ENCODE measurements at regions not wholly inside any gene's neighbourhood (a gene's known extent, or its start where the extent isn't known, plus 50 kb on each side); places are given as distances from the start of the nearest gene placed in this dataset.
"Not testable (repeated sequence)": the region's sequence is repeated elsewhere in the genome, so short reads cannot be mapped to it uniquely, and the experiment has no call there.

GRCh38 chr17:31761836-31762510, 97.1 kb downstream of the COPRS start:
- H3K9me3 Mint-ChIP-seq; H3K4me1 Mint-ChIP-seq (ENCODE audit: low read depth); DNase-seq; H3K36me3 Mint-ChIP-seq (ENCODE audit: low read depth); H3K4me3 Mint-ChIP-seq; H3K27ac Mint-ChIP-seq: not testable (repeated sequence)
- peaks cover 33% of the 10 kb centered on the region for H3K27me3 Mint-ChIP-seq

DNA sequence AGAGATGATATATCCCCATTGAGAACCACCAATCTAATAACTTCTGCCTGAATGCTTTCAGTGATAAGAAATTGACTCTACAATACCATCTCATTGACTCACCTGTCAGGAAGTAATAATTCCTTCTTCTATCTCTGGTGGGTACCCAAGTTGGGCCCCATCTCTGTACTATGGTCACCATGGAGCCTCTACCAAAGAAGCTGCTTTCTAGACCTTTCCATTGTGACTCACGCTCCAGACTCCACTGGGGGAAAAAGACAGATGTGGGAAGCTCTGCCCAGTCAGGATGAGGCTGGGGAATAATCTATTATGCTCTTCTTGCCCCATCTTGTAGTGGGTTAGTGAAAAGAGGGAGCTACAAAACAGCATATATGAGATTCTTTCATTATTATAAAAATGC, 100.4 kb downstream of the COPRS start:
- Mint-ChIP-seq H3K27ac (no peak overlapping the region), H3K36me3 (ENCODE audit: low read depth) (no peaks in the 10 kb centered on the region), H3K27me3 (peaks cover 33% of the 10 kb centered on the region), H3K4me3 (no peak overlapping the region), H3K4me1 (ENCODE audit: low read depth) (no peaks in the 10 kb centered on the region), H3K9me3 (no peaks in the 10 kb centered on the region)
- DNase-seq: no peak

GRCh38 chr17:31757097-31757496, 101.9 kb downstream of the COPRS start:
- H3K36me3 Mint-ChIP-seq (ENCODE audit: low read depth): no peaks in the 10 kb centered on the region
- no peaks in the 10 kb centered on the region for H3K4me1 Mint-ChIP-seq (ENCODE audit: low read depth)
- no peak overlapping the region for H3K27ac Mint-ChIP-seq
- DNase-seq: no peak
- H3K9me3 Mint-ChIP-seq: no peaks in the 10 kb centered on the region
- no peak overlapping the region for H3K4me3 Mint-ChIP-seq
- peaks cover 21% of the 10 kb centered on the region for H3K27me3 Mint-ChIP-seq

GRCh38 chr17:31754239-31754945, 104.7 kb downstream of the COPRS start:
- Mint-ChIP-seq H3K4me3 (no peak overlapping the region), H3K4me1 (ENCODE audit: low read depth) (no peaks in the 10 kb centered on the region), H3K27ac (no peak overlapping the region), H3K9me3 (no peaks in the 10 kb centered on the region), H3K27me3 (peaks cover 6% of the 10 kb centered on the region), H3K36me3 (ENCODE audit: low read depth) (no peaks in the 10 kb centered on the region)
- no peak for DNase-seq

DNA sequence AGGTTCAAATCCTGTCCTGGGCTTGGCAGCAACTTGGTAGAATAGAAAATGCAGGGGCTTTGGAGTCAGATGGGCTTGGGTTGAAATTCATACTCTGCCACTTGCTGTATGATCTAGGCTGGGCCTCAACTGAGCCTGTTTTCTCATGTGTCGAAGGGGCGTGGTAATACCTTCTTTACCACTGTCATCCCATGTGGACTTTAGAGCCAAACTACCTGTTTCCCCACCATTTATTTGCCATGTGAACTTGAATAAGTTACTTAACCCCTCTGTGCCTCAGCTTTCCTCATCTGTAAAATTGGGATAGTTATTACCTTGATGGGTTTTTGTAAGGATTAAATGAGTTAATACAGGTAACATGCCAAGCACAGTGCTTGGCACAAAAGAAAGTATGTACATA, 106.0 kb downstream of the COPRS start:
- Mint-ChIP-seq H3K36me3 (ENCODE audit: low read depth) (no peaks in the 10 kb centered on the region), H3K27me3 (peaks cover 3% of the 10 kb centered on the region), H3K27ac (no peak overlapping the region), H3K9me3 (no peaks in the 10 kb centered on the region), H3K4me1 (ENCODE audit: low read depth) (no peaks in the 10 kb centered on the region), H3K4me3 (no peak overlapping the region)
- no peak for DNase-seq

- Mint-ChIP-seq H3K9me3 (no peaks in the 10 kb centered on the region), H3K27me3 (peaks cover 3% of the 10 kb centered on the region), H3K4me1 (ENCODE audit: low read depth) (no peaks in the 10 kb centered on the region), H3K4me3 (no peak overlapping the region), H3K36me3 (ENCODE audit: low read depth) (no peaks in the 10 kb centered on the region), H3K27ac (no peak overlapping the region)
- no peak for DNase-seq
These were observed 106.5 kb downstream of the COPRS start for GRCh38 chr17:31752584-31752983.

GRCh38 chr17:31750578-31750977, 108.5 kb downstream of the COPRS start:
- Mint-ChIP-seq H3K4me3 (no peak overlapping the region), H3K4me1 (ENCODE audit: low read depth) (no peaks in the 10 kb centered on the region), H3K36me3 (ENCODE audit: low read depth) (no peaks in the 10 kb centered on the region), H3K27ac (no peak overlapping the region), H3K9me3 (no peaks in the 10 kb centered on the region), H3K27me3 (peaks cover 6% of the 10 kb centered on the region)
- no peak for DNase-seq

- Mint-ChIP-seq H3K4me1 (ENCODE audit: low read depth) (no peaks in the 10 kb centered on the region), H3K27ac (no peak overlapping the region), H3K27me3 (peaks cover 17% of the 10 kb centered on the region), H3K36me3 (ENCODE audit: low read depth) (no peaks in the 10 kb centered on the region), H3K9me3 (no peaks in the 10 kb centered on the region), H3K4me3 (no peak overlapping the region)
- no peak for DNase-seq
These were observed 110.2 kb downstream of the COPRS start for GRCh38 chr17:31748881-31749280.

- peaks cover 31% of the 10 kb centered on the region for H3K27me3 Mint-ChIP-seq
These were observed 112.1 kb downstream of the COPRS start for GRCh38 chr17:31746884-31747495.

DNA sequence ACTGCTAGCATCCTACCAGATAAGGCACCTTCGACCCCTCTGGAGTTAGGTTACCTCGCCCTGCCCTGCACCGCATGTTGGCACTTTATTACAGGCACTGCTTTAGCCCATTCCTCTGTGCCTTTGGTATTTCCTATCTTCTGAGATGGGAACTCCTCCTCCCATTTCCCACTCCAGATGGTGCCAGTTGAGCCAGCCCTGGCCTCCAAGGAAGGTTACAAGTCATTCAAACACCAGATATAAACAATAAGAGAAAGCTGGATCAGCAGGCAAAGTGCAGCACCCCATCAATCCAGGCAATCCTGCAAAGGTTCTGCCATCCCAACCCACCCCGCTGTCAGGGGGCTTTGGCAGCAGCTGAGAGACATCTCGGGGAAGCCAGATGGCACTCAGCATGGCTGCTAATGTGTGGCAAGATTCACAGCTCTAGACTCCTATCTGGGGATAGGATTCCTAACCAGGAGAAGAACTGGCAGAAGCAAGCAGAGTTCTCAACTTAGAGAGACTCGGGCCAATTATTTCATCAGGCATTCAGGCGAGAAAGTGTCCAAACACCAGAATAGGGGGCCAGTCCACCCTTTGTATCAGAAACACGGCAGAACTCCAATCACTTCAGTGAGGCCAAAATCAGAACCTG, 113.0 kb downstream of the COPRS start:
- no peaks in the 10 kb centered on the region for H3K4me1 Mint-ChIP-seq (ENCODE audit: low read depth)
- H3K27me3 Mint-ChIP-seq: peaks cover 34% of the 10 kb centered on the region
- H3K36me3 Mint-ChIP-seq (ENCODE audit: low read depth): no peaks in the 10 kb centered on the region
- no peaks in the 10 kb centered on the region for H3K9me3 Mint-ChIP-seq
- no peak for DNase-seq
- no peak overlapping the region for H3K4me3 Mint-ChIP-seq
- H3K27ac Mint-ChIP-seq: no peak overlapping the region

More at GRCh38 chr17:31746884-31747495, 112.1 kb downstream of the COPRS start:
- Mint-ChIP-seq H3K4me1 (ENCODE audit: low read depth) (no peaks in the 10 kb centered on the region), H3K36me3 (ENCODE audit: low read depth) (no peaks in the 10 kb centered on the region), H3K4me3 (no peak overlapping the region), H3K27ac (no peak overlapping the region), H3K9me3 (no peaks in the 10 kb centered on the region)
- no peak for DNase-seq

DNA sequence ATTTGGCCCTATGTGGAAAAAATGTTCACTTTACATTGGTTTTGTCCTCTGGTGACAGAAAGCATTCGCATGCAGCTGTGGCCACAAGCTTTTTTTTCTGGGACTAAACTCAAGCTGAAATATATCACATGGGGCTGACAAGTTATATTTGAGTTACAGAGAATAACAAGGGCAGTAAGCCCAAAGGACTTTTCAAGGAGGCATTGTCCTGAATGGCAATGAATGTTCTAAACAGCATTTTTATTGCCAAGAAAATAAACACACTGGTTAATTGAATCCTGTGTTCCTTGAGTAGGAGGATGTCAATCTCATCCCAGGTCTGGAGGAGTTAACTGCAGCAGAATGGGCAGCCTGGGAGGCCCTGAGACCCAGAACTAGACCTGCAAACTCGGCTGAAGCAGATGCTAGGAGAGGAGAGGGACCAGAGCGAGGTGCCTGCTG, 114.5 kb downstream of the COPRS start:
- H3K27me3 Mint-ChIP-seq: peaks cover 43% of the 10 kb centered on the region
- no peaks in the 10 kb centered on the region for H3K4me1 Mint-ChIP-seq (ENCODE audit: low read depth)
- no peaks in the 10 kb centered on the region for H3K36me3 Mint-ChIP-seq (ENCODE audit: low read depth)
- H3K27ac Mint-ChIP-seq: no peak overlapping the region
- H3K4me3 Mint-ChIP-seq: no peak overlapping the region
- no peaks in the 10 kb centered on the region for H3K9me3 Mint-ChIP-seq
- DNase-seq: no peak

- peaks cover 43% of the 10 kb centered on the region for H3K27me3 Mint-ChIP-seq
- H3K4me3 Mint-ChIP-seq: no peak overlapping the region
- H3K36me3 Mint-ChIP-seq (ENCODE audit: low read depth): no peaks in the 10 kb centered on the region
- no peak overlapping the region for H3K27ac Mint-ChIP-seq
- no peak for DNase-seq
- no peaks in the 10 kb centered on the region for H3K4me1 Mint-ChIP-seq (ENCODE audit: low read depth)
- no peaks in the 10 kb centered on the region for H3K9me3 Mint-ChIP-seq
These were observed 115.2 kb downstream of the COPRS start for GRCh38 chr17:31743797-31744196.

GRCh38 chr17:31741371-31741770, 117.7 kb downstream of the COPRS start:
- no peaks in the 10 kb centered on the region for H3K36me3 Mint-ChIP-seq (ENCODE audit: low read depth)
- H3K9me3 Mint-ChIP-seq: no peaks in the 10 kb centered on the region
- H3K27ac Mint-ChIP-seq: no peak overlapping the region
- no peaks in the 10 kb centered on the region for H3K4me1 Mint-ChIP-seq (ENCODE audit: low read depth)
- H3K4me3 Mint-ChIP-seq: no peak overlapping the region
- no peak for DNase-seq
- H3K27me3 Mint-ChIP-seq: peaks cover 50% of the 10 kb centered on the region

DNA sequence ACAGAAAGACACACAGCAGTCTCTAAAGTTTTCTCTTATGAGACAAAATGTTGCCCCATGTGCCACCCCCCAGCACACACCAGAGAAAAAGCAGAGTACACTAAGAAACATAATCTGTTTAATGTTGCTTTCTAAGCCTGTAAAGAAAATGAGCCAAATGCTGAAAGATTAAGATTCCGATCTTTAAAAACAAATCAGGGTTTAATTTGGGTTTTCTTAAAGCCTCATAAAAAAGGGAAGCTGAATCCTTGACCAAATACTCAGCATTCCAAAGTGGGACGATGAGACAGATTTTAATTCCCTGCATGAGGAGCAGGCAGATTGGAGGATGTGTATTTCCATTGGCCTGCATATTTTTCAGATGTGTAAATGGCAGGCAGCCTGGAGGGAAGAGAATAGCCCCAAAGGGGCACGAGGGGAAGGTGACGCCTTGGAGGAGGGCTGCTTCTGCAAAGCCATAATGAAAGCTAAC, 118.4 kb downstream of the COPRS start:
- H3K4me1 Mint-ChIP-seq (ENCODE audit: low read depth): no peaks in the 10 kb centered on the region
- DNase-seq: no peak
- no peak overlapping the region for H3K4me3 Mint-ChIP-seq
- H3K27ac Mint-ChIP-seq: no peak overlapping the region
- no peaks in the 10 kb centered on the region for H3K36me3 Mint-ChIP-seq (ENCODE audit: low read depth)
- no peaks in the 10 kb centered on the region for H3K9me3 Mint-ChIP-seq
- peaks cover 45% of the 10 kb centered on the region for H3K27me3 Mint-ChIP-seq

All from activated T-cell treated with anti-CD3 and anti-CD28 coated beads, Interleukin-2, amount 50 U/mL, for 24 hours (primary cell).